NCI-H2171 (cell line): ENCODE measurements at regions not wholly inside any gene's neighbourhood (a gene's known extent, or its start where the extent isn't known, plus 50 kb on each side); places are given as distances from the start of the nearest gene placed in this dataset.

Experiments used
- DNase-seq: peaks from one replicate; lab custom pipeline; 2025; lab: John Stamatoyannopoulos, UW

GRCh38 chr7:85573346-85573745 is 386.5 kb upstream of the SEMA3D start:
- DNase-seq: no peak

- DNase-seq: no peak
Measured at GRCh38 chr7:85570898-85571297, 384.0 kb upstream of the SEMA3D start.

- DNase-seq: no peak
Measured at GRCh38 chr7:85567983-85568382, 381.1 kb upstream of the SEMA3D start.

- no peak for DNase-seq
Measured at GRCh38 chr7:85566095-85566794, 379.4 kb upstream of the SEMA3D start.

- DNase-seq: no peak
Measured at GRCh38 chr7:85565276-85565675, 378.4 kb upstream of the SEMA3D start.

- DNase-seq: no peak
Measured at GRCh38 chr7:85564861-85565260, 378.0 kb upstream of the SEMA3D start.

- no peak for DNase-seq
Measured at GRCh38 chr7:85561706-85562105, 374.9 kb upstream of the SEMA3D start.

- peak; percentile 16 for DNase-seq
Measured at GRCh38 chr7:85554236-85555178, 367.7 kb upstream of the SEMA3D start.

GRCh38 chr7:85535974-85536729 is 349.3 kb upstream of the SEMA3D start:
- DNase-seq: no peak

- no peak for DNase-seq
Measured at GRCh38 chr7:85529831-85530230, 343.0 kb upstream of the SEMA3D start.

- DNase-seq: no peak
Measured at GRCh38 chr7:85529201-85529600, 342.3 kb upstream of the SEMA3D start.

- DNase-seq: no peak
Measured at GRCh38 chr7:85528581-85528980, 341.7 kb upstream of the SEMA3D start.

- DNase-seq: no peak
Measured at GRCh38 chr7:85525676-85526075, 338.8 kb upstream of the SEMA3D start.

GRCh38 chr7:85522070-85522469 is 335.2 kb upstream of the SEMA3D start:
- DNase-seq: no peak

- DNase-seq: no peak
Measured at GRCh38 chr7:85521108-85521694, 334.3 kb upstream of the SEMA3D start.

- no peak for DNase-seq
Measured at GRCh38 chr7:85520175-85520574, 333.3 kb upstream of the SEMA3D start.

GRCh38 chr7:85516675-85517074 is 329.8 kb upstream of the SEMA3D start:
- DNase-seq: no peak

- DNase-seq: no peak
Measured at GRCh38 chr7:85512790-85513189, 325.9 kb upstream of the SEMA3D start.

GRCh38 chr7:85510287-85510686 is 323.4 kb upstream of the SEMA3D start:
- no peak for DNase-seq

- DNase-seq: no peak
Measured at GRCh38 chr7:85509476-85509875, 322.6 kb upstream of the SEMA3D start.

- no peak for DNase-seq
Measured at GRCh38 chr7:85508642-85509410, 322.0 kb upstream of the SEMA3D start.
